GM18519 (cell line): ENCODE measurements at regions not wholly inside any gene's neighbourhood (a gene's known extent, or its start where the extent isn't known, plus 50 kb on each side); places are given as distances from the start of the nearest gene placed in this dataset.

ENCODE experiments used
- ATAC-seq: cut with Tn5 transposase; IDR thresholded peaks from one replicate; pipeline ENCODE4 v1.9.1; 2021; ENCODE audit warnings: mild to moderate bottlenecking, moderate library complexity; ENCODE audit not compliant: unreplicated experiment, low FRiP score

DNA sequence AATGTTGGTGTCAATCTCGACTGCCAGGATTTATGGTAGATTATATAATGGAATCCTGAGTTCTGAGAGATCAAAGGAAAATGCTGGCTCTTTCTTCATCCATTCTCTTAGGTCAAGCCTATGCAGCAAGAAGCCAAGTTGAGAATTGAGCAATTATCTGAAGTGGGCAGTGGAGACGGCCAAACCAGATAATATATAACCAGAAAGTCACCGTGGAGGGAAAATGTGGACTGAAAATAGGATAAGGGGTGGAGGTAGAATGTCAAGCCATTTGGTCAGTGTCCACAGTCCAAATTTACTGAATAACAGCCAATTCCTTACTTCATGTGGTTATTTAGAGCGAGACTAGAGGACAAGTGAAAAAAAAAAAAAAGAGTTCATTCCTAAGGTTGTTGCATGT, 107.8 kb upstream of the ESR1 start:
- ATAC-seq: no peak

DNA sequence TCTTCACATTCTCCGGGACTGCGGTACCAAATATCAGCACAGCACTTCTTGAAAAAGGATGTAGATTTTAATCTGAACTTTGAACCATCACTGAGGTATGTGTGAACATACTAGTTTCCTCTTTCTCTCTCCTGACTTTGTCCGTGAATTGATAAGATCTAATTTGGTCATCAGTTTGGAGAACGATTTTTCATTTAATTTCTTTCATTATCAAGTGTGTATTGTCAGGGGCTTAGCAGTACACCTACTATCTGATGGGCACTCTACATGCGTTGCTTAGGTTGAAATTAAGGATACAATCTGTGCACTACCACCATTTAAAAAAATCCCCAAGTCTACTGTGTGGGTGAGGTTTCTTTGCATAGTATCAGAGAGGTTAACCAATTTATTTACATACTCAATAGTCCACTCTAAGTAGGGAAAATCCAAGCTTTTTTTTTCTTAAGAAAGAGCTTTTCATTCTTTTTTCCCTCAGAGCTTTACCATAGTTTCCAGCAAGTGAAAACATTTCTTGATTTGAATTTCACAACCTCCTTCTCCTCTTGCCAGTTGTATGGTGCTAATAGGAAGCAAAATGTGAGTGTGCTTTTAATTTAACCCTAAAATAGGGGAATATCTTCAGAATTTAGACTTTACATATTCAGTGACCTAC, 105.4 kb upstream of the ESR1 start:
- ATAC-seq: peak; percentile 68

GRCh38 chr6:151702851-151703658, 104.4 kb upstream of the ESR1 start:
- ATAC-seq: peak; percentile 41

DNA sequence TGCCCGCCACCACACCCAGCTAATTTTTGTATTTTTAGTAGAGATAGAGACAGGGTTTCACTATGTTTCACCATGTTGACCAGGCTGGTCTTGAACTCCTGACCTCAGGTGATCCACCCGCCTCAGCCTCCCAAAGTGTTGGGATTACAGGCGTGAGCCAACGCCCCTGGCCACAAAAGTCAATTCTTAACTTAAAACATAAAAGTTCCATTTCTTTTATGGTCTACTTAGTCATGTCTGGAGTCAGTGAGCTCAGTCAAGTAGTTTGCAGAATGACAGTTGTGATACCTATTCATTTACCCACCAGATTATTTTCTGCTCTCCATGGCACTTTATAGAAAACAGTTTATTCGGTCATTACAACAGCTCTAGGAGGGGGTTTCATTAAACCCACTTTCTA, 103.1 kb upstream of the ESR1 start:
- ATAC-seq: no peak

- no peak for ATAC-seq
Measured at GRCh38 chr6:151705993-151706733, 101.3 kb upstream of the ESR1 start.

- ATAC-seq: no peak
Measured at GRCh38 chr6:151709329-151709728, 98.2 kb upstream of the ESR1 start.

DNA sequence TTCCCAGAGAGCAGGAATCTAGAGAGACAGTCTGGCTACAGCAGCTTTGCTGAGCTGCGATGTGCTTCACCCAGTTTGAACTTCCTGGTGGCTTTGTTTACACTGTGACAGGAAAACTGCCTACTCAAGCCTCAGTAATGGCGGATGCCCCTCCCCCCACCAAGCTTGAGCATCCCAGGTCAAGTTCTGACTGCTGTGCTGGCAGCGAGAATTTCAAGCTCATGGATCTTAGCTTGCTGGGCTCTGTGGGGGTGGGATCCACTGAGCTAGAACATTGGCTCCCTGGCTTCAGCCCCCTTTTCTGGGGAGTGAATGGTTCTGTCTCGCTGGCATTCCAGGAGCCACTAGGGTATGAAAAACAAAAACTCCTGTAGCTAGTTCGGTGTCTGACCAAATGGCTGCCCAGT, 91.0 kb upstream of the ESR1 start:
- no peak for ATAC-seq

DNA sequence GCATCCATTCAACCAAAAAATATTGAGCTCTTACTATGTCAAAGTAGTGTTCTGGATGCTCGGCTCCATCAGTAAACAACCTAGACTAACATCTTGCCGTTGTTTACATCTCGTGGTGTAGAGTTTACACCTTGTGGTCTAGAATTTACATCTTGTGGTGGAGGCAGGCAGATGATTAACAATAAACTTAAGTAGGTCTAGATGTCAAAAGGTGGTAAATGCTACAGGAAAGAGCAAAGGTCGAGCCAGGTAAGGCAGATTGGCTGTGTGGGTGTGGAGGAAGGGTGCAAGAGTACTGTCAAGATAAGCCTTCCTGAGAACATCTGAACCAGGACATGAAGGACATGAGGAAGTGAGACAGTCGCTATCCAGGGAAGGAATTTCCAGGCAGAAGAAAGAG, 88.4 kb upstream of the ESR1 start:
- no peak for ATAC-seq

DNA sequence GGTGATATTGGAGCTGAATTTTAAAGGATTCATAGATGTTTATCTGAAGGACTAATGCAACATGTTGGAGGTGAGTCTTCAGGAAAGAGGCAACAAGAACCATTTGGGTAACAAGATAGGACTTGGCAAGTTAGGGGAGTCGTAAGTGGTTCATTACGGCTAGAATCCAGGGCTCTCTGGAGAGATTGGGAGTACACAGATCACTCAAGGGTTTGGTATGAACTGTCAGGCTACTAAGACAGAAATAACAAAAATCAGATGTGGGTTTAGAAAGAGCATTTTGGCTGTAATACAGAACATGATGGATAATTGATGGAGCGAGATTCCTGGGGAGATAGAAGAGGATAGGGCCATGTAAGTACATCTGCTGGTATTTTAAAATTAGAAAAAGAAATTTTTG, 86.3 kb upstream of the ESR1 start:
- ATAC-seq: no peak

DNA sequence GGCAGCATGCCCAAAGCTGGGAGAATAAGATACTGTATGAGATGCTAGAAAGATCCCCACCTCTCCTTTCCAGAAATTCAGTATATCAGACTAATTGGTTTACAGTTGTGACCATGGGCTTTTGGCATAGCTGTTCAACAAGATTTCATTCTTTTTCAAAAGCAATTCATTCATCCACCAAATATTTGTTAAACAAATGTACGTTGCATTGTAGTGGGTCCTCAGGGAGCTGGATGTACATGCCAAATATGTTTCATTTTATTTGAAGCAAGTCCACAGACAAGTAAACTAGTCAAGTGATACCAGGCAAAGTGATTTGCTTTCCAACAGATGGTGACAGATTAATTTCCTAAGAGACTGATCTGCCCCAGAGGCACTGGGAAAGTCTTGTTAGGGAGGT, 85.8 kb upstream of the ESR1 start:
- ATAC-seq: no peak

DNA sequence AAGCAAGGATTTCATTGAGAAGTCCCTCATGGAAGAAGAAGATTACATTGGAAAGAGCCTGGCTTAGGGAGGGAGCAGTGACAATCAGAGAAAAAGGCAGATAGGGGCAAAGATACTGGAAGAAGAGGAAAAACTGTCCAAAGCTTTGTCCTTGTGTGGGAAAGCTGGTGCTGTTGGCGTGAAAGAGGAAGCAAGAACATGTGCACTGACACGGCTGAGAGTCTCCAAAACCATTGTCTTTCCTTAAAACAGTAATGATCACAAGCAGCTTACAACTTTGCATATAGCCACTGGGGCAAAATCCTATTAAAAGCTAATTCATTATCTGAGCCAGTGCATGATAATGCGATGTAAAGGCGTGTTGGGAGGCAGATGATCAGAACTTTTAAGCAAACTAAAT, 85.1 kb upstream of the ESR1 start:
- ATAC-seq: peak; percentile 41

GRCh38 chr6:151723152-151723551, 84.3 kb upstream of the ESR1 start:
- peak; percentile 80 for ATAC-seq

- ATAC-seq: no peak
Measured at GRCh38 chr6:151729829-151730495, 77.5 kb upstream of the ESR1 start.

GRCh38 chr6:151730496-151730870, 77.0 kb upstream of the ESR1 start:
- no peak for ATAC-seq

GRCh38 chr6:151731313-151731712, 76.2 kb upstream of the ESR1 start:
- no peak for ATAC-seq

- ATAC-seq: no peak
Measured at GRCh38 chr6:151733680-151734320, 73.7 kb upstream of the ESR1 start.

- no peak for ATAC-seq
Measured at GRCh38 chr6:151738267-151738666, 69.2 kb upstream of the ESR1 start.

DNA sequence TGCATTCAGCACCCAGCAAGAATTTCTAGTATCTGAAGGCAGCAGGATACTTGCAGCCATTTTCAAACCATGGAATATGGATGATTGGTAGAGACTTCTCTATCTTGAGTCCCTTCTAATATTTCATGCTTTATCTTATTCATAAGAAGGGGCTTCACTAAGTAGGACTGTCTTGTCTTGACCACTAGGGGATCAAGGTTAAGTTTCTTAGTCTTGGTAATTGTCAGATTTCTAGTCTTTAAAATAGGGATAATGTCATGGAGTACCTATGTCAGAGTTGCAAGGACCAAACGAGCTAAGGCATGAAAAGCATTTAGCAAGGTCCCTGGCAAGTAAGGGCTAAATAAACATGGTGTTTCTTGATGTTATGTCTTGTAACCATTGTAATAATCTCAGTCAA, 68.5 kb upstream of the ESR1 start:
- no peak for ATAC-seq

GRCh38 chr6:151740820-151741219, 66.7 kb upstream of the ESR1 start:
- ATAC-seq: no peak

- ATAC-seq: no peak
Measured at GRCh38 chr6:151747896-151748295, 59.6 kb upstream of the ESR1 start.

- no peak for ATAC-seq
Measured at GRCh38 chr6:151749341-151749740, 58.1 kb upstream of the ESR1 start.
